H1 (cell line): ENCODE measurements at regions not wholly inside any gene's neighbourhood (a gene's known extent, or its start where the extent isn't known, plus 50 kb on each side); places are given as distances from the start of the nearest gene placed in this dataset.

Experiments
- BCL11A ChIP-seq, 2 experiments: IDR thresholded peaks; one replicate each; pipeline ENCODE4 v1.6.1; 2011; ENCODE audit warnings: low read depth in 2 of 2, low read length in 2 of 2, mild to moderate bottlenecking in 2 of 2
- CREB1 ChIP-seq: IDR thresholded peaks from 2 replicates; pipeline ENCODE4 v1.6.1; 2012; ENCODE audit warnings: inconsistent platforms
- EZH2 ChIP-seq: fragments of 200-600 bp; sonication (generic); IDR thresholded peaks from 2 replicates; pipeline ENCODE4 v1.7.1; 2012; ENCODE audit warnings: low read depth, mild to moderate bottlenecking, moderate library complexity, low read length, inconsistent platforms; ENCODE audit not compliant: severe bottlenecking
- JUND ChIP-seq: IDR thresholded peaks from 2 replicates; pipeline ENCODE4 v1.6.1; 2011; ENCODE audit warnings: mild to moderate bottlenecking, improper control_type of control experiment, low read length
- POLR2A ChIP-seq, 2 experiments: IDR thresholded peaks; 1 replicate in 1 of 2; 2 replicates in 1 of 2; pipeline ENCODE4 v1.6.1; 2011; ENCODE audit warnings: low read depth in 2 of 2, low read length in 2 of 2, mild to moderate bottlenecking in 2 of 2; ENCODE audit errors: control extremely low read depth in 1 of 2
- POLR2AphosphoS5 ChIP-seq: IDR thresholded peaks from 2 replicates; pipeline ENCODE4 v1.6.1; 2011; ENCODE audit warnings: low read depth, low read length
- RFX5 ChIP-seq: IDR thresholded peaks from 2 replicates; pipeline ENCODE4 v1.6.1; 2011; ENCODE audit warnings: low read depth, low read length, improper control_type of control experiment, borderline replicate concordance
- RNF2 ChIP-seq: fragments of 200-900, 300-1000 bp; sonication (generic); IDR thresholded peaks from 2 replicates; pipeline ENCODE4 v1.7.1; 2016; ENCODE audit warnings: borderline replicate concordance, low read depth, mild to moderate bottlenecking, antibody characterized with exemption, low read length; ENCODE audit not compliant: poor library complexity, severe bottlenecking; ENCODE audit errors: missing control alignments
- TF ChIP-seq, protein P1 (sequence below), 3 experiments: IDR thresholded peaks; 1 replicate in 2 of 3; 2 replicates in 1 of 3; pipeline versions ENCODE4 v1.5.1 to v1.6.1; 2011; ENCODE audit warnings: low read length in 3 of 3, mild to moderate bottlenecking in 3 of 3, inconsistent platforms in 2 of 3, low read depth in 1 of 3, moderate library complexity in 1 of 3; ENCODE audit not compliant: insufficient read depth in 1 of 3; ENCODE audit errors: control extremely low read depth in 1 of 3

DNA sequence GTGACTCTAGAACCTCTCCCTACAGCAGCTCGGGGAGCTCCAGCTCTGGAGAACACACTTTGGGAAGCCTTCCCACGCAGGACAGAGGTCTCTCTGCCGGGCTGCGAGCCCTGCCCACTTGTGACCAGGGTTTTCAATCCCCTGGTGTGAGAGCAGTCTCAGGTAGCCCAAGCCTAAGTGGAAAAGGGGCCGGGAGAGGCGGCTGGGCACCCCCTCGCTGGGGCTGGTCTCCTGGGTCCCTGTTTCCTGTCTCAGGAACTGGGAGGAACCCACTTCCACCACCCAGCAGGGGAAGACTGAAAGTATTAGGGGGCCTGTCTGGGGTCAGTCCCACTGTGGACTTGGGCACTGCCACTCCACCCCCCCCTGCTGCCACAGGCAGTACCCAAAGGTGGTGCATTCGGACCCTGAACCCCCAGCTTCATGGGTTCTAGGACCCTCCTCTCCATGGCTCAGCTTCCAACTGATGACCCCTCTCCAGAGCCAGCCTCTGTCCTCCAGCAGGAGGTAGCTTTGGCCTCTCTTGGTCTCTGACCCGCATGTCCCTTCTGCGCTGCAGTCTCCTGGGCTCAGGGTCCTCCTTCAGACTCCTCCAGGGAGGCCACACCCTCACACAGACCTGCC lies 70.0 kb downstream of the RRM2 start:
- no peak for TF ChIP-seq POLR2AphosphoS5
- TF ChIP-seq, protein P1, sequence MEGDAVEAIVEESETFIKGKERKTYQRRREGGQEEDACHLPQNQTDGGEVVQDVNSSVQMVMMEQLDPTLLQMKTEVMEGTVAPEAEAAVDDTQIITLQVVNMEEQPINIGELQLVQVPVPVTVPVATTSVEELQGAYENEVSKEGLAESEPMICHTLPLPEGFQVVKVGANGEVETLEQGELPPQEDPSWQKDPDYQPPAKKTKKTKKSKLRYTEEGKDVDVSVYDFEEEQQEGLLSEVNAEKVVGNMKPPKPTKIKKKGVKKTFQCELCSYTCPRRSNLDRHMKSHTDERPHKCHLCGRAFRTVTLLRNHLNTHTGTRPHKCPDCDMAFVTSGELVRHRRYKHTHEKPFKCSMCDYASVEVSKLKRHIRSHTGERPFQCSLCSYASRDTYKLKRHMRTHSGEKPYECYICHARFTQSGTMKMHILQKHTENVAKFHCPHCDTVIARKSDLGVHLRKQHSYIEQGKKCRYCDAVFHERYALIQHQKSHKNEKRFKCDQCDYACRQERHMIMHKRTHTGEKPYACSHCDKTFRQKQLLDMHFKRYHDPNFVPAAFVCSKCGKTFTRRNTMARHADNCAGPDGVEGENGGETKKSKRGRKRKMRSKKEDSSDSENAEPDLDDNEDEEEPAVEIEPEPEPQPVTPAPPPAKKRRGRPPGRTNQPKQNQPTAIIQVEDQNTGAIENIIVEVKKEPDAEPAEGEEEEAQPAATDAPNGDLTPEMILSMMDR (IDR thresholded peaks at IDR 0.05; ENCODE audit: control extremely low read depth in 1 of 3, insufficient read depth in 1 of 3, low read depth in 1 of 3, low read length in 3 of 3): no peak
- no peak for TF ChIP-seq BCL11A (IDR thresholded peaks at IDR 0.05; ENCODE audit: low read depth in 2 of 2, low read length in 2 of 2)
- no peak for TF ChIP-seq POLR2A (IDR thresholded peaks at IDR 0.05; ENCODE audit: control extremely low read depth in 1 of 2, low read depth in 2 of 2, low read length in 2 of 2)
- no peak for TF ChIP-seq RNF2
- TF ChIP-seq JUND: no peak
- no peak for TF ChIP-seq RFX5
- TF ChIP-seq CREB1: no peak
- no peak for TF ChIP-seq EZH2
